A673 (cell line): ENCODE measurements at regions not wholly inside any gene's neighbourhood (a gene's known extent, or its start where the extent isn't known, plus 50 kb on each side); places are given as distances from the start of the nearest gene placed in this dataset.
A peak's percentile ranks its signal among the peaks of the same experiment; 100 is the strongest.

Experiments used
- BruUV-seq: library from RNA; stranded (reverse); fragments of 400-500 nt; replicated peaks from 2 replicates; lab custom pipeline; 2021; lab: Mats Ljungman, UMichigan
- CTCF ChIA-PET: fragments of 300-600 bp; sonication (Branson Sonifier 250); formaldehyde crosslinking; loops from one replicate; lab custom pipeline; 2022; ENCODE audit warnings: antibody characterized with exemption; lab: Charles Lee
- POLR2A ChIA-PET: fragments of 300-600 bp; sonication (Branson Sonifier 250); formaldehyde crosslinking; loops from one replicate; lab custom pipeline; 2022; ENCODE audit warnings: antibody characterized with exemption; ENCODE audit not compliant: low non-redundant PET; lab: Charles Lee
- DNase-seq: peaks from one replicate; pipeline ENCODE4 v3.0.0-alpha.2; 2015; ENCODE audit warnings: low spot score
- H3K27ac ChIP-seq: fragments of 200-600 bp; sonication (generic); 2 replicates; pipeline ENCODE4 v1.5.1; 2016; ENCODE audit warnings: mixed run types, low read depth, mild to moderate bottlenecking, mixed read lengths, antibody characterized with exemption, low read length; ENCODE audit not compliant: poor library complexity, severe bottlenecking
- H3K27me3 ChIP-seq: fragments of 200-600 bp; sonication (generic); replicated peaks from 2 replicates; pipeline ENCODE4 v1.6.1; 2017; ENCODE audit warnings: mixed run types, low read depth, mild to moderate bottlenecking, mixed read lengths, antibody characterized with exemption, low read length; ENCODE audit not compliant: insufficient read depth, poor library complexity
- H3K36me3 ChIP-seq: fragments of 200-600 bp; sonication (generic); 2 replicates; pipeline ENCODE4 v1.6.1; 2016; ENCODE audit warnings: mixed run types, mild to moderate bottlenecking, mixed read lengths, antibody characterized with exemption, low read length; ENCODE audit not compliant: insufficient read depth, poor library complexity, severe bottlenecking
- H3K4me1 ChIP-seq: fragments of 200-600 bp; sonication (generic); 2 replicates; pipeline ENCODE4 v1.6.1; 2017; ENCODE audit warnings: mixed run types, mild to moderate bottlenecking, mixed read lengths, antibody characterized with exemption, low read length; ENCODE audit not compliant: insufficient read depth, poor library complexity, severe bottlenecking
- H3K4me3 ChIP-seq: fragments of 200-600 bp; sonication (generic); 2 replicates; pipeline ENCODE4 v1.5.1; 2016; ENCODE audit warnings: low read depth, mixed run types, mild to moderate bottlenecking, mixed read lengths, low read length; ENCODE audit not compliant: poor library complexity, severe bottlenecking
- H3K9me3 ChIP-seq: fragments of 200-600 bp; sonication (generic); 2 replicates; pipeline ENCODE4 v1.6.1; 2016; ENCODE audit warnings: mixed run types, low read depth, mild to moderate bottlenecking, mixed read lengths, antibody characterized with exemption, low read length; ENCODE audit not compliant: poor library complexity, severe bottlenecking
- EZH2 ChIP-seq: fragments of 200-600 bp; sonication (generic); IDR thresholded peaks from 2 replicates; pipeline ENCODE4 v1.6.1; 2017; ENCODE audit warnings: borderline replicate concordance, low read depth, mild to moderate bottlenecking, mixed read lengths, antibody characterized with exemption, low read length; ENCODE audit not compliant: poor library complexity, severe bottlenecking
- intact Hi-C: fragments of 100-400 bp; cut with micrococcal nuclease; formaldehyde crosslinking; loops from one replicate; pipeline ENCODE4 v1.10.0; 2022; ENCODE audit not compliant: unreplicated experiment
- TF ChIP-seq, protein P1 (sequence below): fragments of 300-800, 200-600 bp; sonication (generic); conservative IDR thresholded peaks from 2 replicates; pipeline ENCODE4 v1.5.1; 2017; ENCODE audit warnings: low read depth, mild to moderate bottlenecking, antibody characterized with exemption, low read length, moderate library complexity, mixed read lengths

DNA sequence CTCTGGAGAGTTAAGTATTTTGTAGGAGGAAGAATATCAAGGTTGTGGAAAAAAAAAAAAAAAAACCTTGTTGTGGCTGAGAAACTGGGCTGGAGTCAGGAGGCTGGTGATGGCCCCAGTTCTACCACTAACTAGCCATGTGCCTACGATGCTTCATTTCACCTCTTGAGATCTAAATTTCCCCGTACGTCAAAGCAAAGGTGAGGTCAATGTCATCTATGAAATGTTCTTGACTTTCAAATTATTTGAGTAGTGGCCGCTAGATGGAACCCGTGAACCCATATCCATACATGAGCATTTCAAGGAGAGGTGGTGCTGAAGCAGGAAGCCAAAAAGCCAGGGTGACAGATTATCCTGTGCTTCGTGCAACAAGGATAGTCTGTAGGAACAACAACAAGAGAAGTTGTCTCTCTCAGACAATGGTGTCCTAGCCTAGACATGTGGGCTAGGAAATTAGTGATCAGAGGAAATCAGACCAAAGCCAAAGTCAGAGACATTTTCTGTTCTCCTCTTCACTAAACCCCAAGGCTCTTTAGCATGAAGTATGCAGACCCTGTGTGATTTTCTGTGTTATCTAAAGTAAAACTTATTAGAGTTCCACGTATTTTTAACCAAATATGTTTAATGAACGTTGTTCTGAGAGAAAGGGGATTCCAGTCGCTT is 95.5 kb upstream of the ETV6 start:
- H3K27me3 ChIP-seq, result no peaks in the 10 kb centered on the region
- intact Hi-C loops, result loop anchor here (1.0 kb wide), 1 partner anchor 479 kb away; no protein-coding TSS in a partner anchor
- H3K36me3 ChIP-seq, result no peaks in the 10 kb centered on the region
- POLR2A ChIA-PET, result no interaction called here
- no peak overlapping the region for H3K27ac ChIP-seq
- no peaks in the 10 kb centered on the region for H3K4me1 ChIP-seq
- H3K9me3 ChIP-seq, result no peaks in the 10 kb centered on the region
- no TSS peak for BruUV-seq
- DNase-seq, result peak; percentile 79
- H3K4me3 ChIP-seq, result no peak overlapping the region
- CTCF ChIA-PET, result interaction anchor here (0.6 kb wide), 1 partner anchor 410 kb away, joined by 7 read pairs; no protein-coding TSS in a partner anchor
- no peak for TF ChIP-seq EZH2
- TF ChIP-seq, protein P1, sequence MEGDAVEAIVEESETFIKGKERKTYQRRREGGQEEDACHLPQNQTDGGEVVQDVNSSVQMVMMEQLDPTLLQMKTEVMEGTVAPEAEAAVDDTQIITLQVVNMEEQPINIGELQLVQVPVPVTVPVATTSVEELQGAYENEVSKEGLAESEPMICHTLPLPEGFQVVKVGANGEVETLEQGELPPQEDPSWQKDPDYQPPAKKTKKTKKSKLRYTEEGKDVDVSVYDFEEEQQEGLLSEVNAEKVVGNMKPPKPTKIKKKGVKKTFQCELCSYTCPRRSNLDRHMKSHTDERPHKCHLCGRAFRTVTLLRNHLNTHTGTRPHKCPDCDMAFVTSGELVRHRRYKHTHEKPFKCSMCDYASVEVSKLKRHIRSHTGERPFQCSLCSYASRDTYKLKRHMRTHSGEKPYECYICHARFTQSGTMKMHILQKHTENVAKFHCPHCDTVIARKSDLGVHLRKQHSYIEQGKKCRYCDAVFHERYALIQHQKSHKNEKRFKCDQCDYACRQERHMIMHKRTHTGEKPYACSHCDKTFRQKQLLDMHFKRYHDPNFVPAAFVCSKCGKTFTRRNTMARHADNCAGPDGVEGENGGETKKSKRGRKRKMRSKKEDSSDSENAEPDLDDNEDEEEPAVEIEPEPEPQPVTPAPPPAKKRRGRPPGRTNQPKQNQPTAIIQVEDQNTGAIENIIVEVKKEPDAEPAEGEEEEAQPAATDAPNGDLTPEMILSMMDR, result peak; percentile 74

DNA sequence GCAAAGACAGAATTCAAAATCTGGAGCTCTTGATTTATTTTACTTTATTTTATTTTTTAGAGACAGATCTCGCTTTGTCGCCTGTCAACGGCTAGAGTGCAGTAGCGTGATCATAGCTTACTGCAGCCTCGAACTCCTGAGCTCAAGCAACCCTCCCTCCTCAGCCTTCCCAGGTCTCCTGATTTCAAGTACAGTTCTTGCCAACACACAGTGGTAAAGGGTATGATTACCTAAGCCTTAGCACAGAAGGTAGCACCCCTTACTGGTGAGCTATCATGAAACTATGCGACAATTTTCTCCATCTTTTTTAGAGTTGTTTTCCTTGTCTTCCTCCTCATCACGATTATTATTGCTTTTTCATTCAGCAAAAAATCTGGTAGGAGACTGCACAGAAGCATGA is 94.3 kb upstream of the ETV6 start:
- H3K36me3 ChIP-seq, result no peaks in the 10 kb centered on the region
- no peaks in the 10 kb centered on the region for H3K27me3 ChIP-seq
- intact Hi-C loops, result no loop called here
- TF ChIP-seq, protein P1, result no peak
- TF ChIP-seq EZH2, result no peak
- POLR2A ChIA-PET, result no interaction called here
- CTCF ChIA-PET, result no interaction called here
- no peak for DNase-seq
- H3K9me3 ChIP-seq, result no peaks in the 10 kb centered on the region
- no peaks in the 10 kb centered on the region for H3K4me1 ChIP-seq
- H3K27ac ChIP-seq, result no peak overlapping the region
- BruUV-seq, result no TSS peak
- H3K4me3 ChIP-seq, result no peak overlapping the region

DNA sequence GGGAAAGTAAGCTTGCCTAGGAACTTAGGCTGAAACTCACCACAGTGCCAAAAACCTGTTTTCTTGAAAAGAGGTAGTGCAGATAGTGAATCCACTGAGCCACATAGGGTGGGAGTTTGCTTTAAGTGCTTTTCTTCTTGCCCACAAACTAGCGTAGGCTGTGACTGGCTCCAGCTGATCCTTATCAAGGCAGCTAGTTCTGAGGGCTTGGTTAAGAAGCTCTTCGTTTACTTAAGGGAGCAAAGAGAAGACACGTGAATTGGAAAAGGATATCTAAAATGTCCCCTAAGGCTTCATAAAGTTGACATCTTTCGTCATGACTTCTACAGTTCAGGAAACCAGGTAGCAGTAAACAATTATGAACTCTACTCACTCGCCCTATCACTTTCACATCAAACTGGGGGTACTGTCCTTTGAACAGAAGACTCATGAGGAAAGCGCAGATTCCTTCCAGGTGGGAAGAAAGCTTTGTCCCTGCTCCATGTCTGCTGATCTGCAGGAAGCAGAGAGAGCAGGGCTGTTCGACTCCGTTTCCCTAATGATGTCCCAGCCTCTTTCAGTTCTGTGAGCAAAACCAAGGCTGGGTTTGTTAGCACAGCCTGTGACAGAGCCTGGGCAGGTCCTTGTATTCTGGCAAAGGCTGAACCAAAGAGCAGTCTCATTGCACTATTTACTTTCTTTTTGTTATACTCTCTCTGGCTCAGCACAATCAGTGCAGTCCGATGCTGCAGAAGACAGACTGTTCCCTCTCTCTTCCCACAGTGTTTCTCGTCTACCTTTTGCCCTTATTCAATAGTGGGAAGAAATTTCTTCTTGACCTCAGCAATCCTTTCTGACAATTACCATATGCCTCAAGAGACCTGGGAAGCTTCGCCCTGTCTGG is 93.5 kb upstream of the ETV6 start:
- TF ChIP-seq, protein P1, result no peak
- TF ChIP-seq EZH2, result no peak
- H3K27ac ChIP-seq, result no peak overlapping the region
- no peak overlapping the region for H3K4me3 ChIP-seq
- intact Hi-C loops, result no loop called here
- no peaks in the 10 kb centered on the region for H3K36me3 ChIP-seq
- no peak for DNase-seq
- BruUV-seq, result no TSS peak
- H3K4me1 ChIP-seq, result no peaks in the 10 kb centered on the region
- no peaks in the 10 kb centered on the region for H3K27me3 ChIP-seq
- ChIA-PET CTCF (no interaction called here), POLR2A (no interaction called here)
- H3K9me3 ChIP-seq, result no peaks in the 10 kb centered on the region
